HG03135 (cell line): ENCODE measurements at regions not wholly inside any gene's neighbourhood (a gene's known extent, or its start where the extent isn't known, plus 50 kb on each side); places are given as distances from the start of the nearest gene placed in this dataset.

Experiments
- ATAC-seq: cut with Tn5 transposase; IDR thresholded peaks from one replicate; pipeline ENCODE4 v1.9.1; 2021; ENCODE audit warnings: mild to moderate bottlenecking, moderate library complexity; ENCODE audit not compliant: unreplicated experiment

GRCh38 chr1:234941321-234942011, 187.2 kb downstream of the TOMM20 start:
- no peak for ATAC-seq

GRCh38 chr1:234940841-234941240, 187.8 kb downstream of the TOMM20 start:
- ATAC-seq = no peak

GRCh38 chr1:234938924-234939323, 189.7 kb downstream of the TOMM20 start:
- ATAC-seq = no peak

- no peak for ATAC-seq
Measured at GRCh38 chr1:234938135-234938534, 190.5 kb downstream of the TOMM20 start.

- no peak for ATAC-seq
Measured at GRCh38 chr1:234936612-234937389, 191.8 kb downstream of the TOMM20 start.

- ATAC-seq = no peak
Measured at GRCh38 chr1:234934611-234935033, 194.0 kb downstream of the TOMM20 start.

GRCh38 chr1:234933475-234933874, 195.2 kb downstream of the TOMM20 start:
- peak; percentile 91 for ATAC-seq

GRCh38 chr1:234932511-234933430, 195.9 kb downstream of the TOMM20 start:
- peak; percentile 6 for ATAC-seq

GRCh38 chr1:234932106-234932505, 196.5 kb downstream of the TOMM20 start:
- ATAC-seq = no peak

GRCh38 chr1:234931404-234931973, 197.1 kb downstream of the TOMM20 start:
- ATAC-seq = no peak

- no peak for ATAC-seq
Measured at GRCh38 chr1:234929369-234929768, 199.3 kb downstream of the TOMM20 start.

- no peak for ATAC-seq
Measured at GRCh38 chr1:234928642-234929041, 200.0 kb downstream of the TOMM20 start.

- no peak for ATAC-seq
Measured at GRCh38 chr1:234927971-234928640, 200.5 kb downstream of the TOMM20 start.

- peak; percentile 22 for ATAC-seq
Measured at GRCh38 chr1:234927312-234927970, 201.2 kb downstream of the TOMM20 start.

- peak; percentile 84 for ATAC-seq
Measured at GRCh38 chr1:234926559-234927311, 201.9 kb downstream of the TOMM20 start.

- ATAC-seq = no peak
Measured at GRCh38 chr1:234926264-234926558, 202.4 kb downstream of the TOMM20 start.

GRCh38 chr1:234925440-234926263, 203.0 kb downstream of the TOMM20 start:
- ATAC-seq = no peak
